ENCODE measurements at regions not wholly inside any gene's neighbourhood (a gene's known extent, or its start where the extent isn't known, plus 50 kb on each side); places are given as distances from the start of the nearest gene placed in this dataset.
"Not testable (repeated sequence)": the region's sequence is repeated elsewhere in the genome, so short reads cannot be mapped to it uniquely, and the experiment has no call there.

- DNase-seq, result no peak
These were observed 136.2 kb upstream of the HCCS start for GRCh38 chrX:10974920-10975319.

- DNase-seq, result no peak
These were observed 131.2 kb upstream of the HCCS start for GRCh38 chrX:10979956-10980355.

- DNase-seq, result no peak
These were observed 129.6 kb upstream of the HCCS start for GRCh38 chrX:10981506-10981905.

GRCh38 chrX:10983526-10983925 is 127.6 kb upstream of the HCCS start:
- DNase-seq, result no peak

GRCh38 chrX:10984213-10984612 is 126.9 kb upstream of the HCCS start:
- DNase-seq, result no peak

- no peak for DNase-seq
These were observed 124.5 kb upstream of the HCCS start for GRCh38 chrX:10986616-10987015.

GRCh38 chrX:10988653-10989052 is 122.5 kb upstream of the HCCS start:
- no peak for DNase-seq

GRCh38 chrX:10989386-10989785 is 121.7 kb upstream of the HCCS start:
- no peak for DNase-seq

- DNase-seq, result no peak
These were observed 120.7 kb upstream of the HCCS start for GRCh38 chrX:10990418-10990817.

GRCh38 chrX:10990976-10991375 is 120.2 kb upstream of the HCCS start:
- DNase-seq, result no peak

GRCh38 chrX:10992110-10992509 is 119.0 kb upstream of the HCCS start:
- DNase-seq, result no peak

- DNase-seq, result not testable (repeated sequence)
These were observed 104.1 kb upstream of the HCCS start for GRCh38 chrX:11007076-11007475.

GRCh38 chrX:11010476-11010875 is 100.7 kb upstream of the HCCS start:
- DNase-seq, result no peak

- DNase-seq, result no peak
These were observed 94.4 kb upstream of the HCCS start for GRCh38 chrX:11016728-11017127.

- DNase-seq, result not testable (repeated sequence)
These were observed 88.5 kb upstream of the HCCS start for GRCh38 chrX:11022588-11022987.

- DNase-seq, result no peak
These were observed 71.2 kb upstream of the HCCS start for GRCh38 chrX:11039926-11040325.

- no peak for DNase-seq
These were observed 70.7 kb upstream of the HCCS start for GRCh38 chrX:11040405-11040804.

- no peak for DNase-seq
These were observed 70.1 kb upstream of the HCCS start for GRCh38 chrX:11040996-11041395.

- no peak for DNase-seq
These were observed 61.1 kb upstream of the HCCS start for GRCh38 chrX:11050013-11050412.

- no peak for DNase-seq
These were observed 57.8 kb upstream of the HCCS start for GRCh38 chrX:11053351-11053750.

GRCh38 chrX:11056322-11057176 is 54.6 kb upstream of the HCCS start:
- no peak for DNase-seq

- DNase-seq, result no peak
These were observed 51.2 kb upstream of the HCCS start for GRCh38 chrX:11059933-11060332.

All from NCI-H526 treated with DMSO at 0.1 percent for 48 hours (cell line).